Stimulated activated CD4-positive, alpha-beta T cell treated with anti-CD3 and anti-CD28 coated beads, Interleukin-4, amount 100 ng/mL, for 1 hour (primary cell): ENCODE measurements at regions not wholly inside any gene's neighbourhood (a gene's known extent, or its start where the extent isn't known, plus 50 kb on each side); places are given as distances from the start of the nearest gene placed in this dataset.

Experiments used
- DNase-seq: peaks from one replicate; pipeline ENCODE4 v3.0.0-alpha.2; 2020

DNA sequence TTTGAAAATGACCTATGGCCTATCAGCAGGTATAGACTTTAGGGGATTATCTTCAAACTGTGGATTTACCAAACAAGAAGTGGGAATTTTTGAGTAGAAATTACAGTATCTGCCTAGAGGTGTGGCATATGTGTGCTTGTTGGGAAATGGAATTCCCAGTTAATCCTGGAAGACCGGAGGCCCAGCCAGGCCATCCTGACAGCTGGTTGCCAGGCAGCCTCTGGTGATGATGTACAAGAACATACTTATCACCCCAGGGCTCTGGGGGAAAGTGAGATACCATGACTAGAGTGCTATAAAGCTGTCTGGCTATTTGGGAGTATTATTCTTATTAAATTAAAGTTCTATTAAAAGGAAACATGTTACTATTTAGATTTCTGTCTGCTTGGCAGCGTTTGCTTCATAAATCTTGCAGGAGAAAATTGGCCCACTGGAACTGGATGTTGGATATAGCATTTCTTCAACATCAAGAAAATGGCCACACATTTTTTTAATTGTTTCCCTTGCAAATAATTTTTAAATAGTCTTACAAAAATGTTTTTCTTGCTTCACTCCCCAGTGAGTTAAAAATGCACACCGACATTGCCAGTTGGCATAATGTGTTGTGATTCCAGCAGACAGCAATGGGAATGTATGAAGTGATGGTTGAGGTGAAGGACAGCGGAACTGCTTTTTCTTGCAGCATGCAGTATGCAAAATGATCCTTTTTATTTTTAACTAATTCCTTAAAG lies 187.8 kb downstream of the MYLK4 start:
- DNase-seq: no peak

GRCh38 chr6:2560917-2561698 lies 189.6 kb downstream of the MYLK4 start:
- DNase-seq: no peak

- no peak for DNase-seq
Observed at GRCh38 chr6:2560140-2560818, 190.4 kb downstream of the MYLK4 start.

DNA sequence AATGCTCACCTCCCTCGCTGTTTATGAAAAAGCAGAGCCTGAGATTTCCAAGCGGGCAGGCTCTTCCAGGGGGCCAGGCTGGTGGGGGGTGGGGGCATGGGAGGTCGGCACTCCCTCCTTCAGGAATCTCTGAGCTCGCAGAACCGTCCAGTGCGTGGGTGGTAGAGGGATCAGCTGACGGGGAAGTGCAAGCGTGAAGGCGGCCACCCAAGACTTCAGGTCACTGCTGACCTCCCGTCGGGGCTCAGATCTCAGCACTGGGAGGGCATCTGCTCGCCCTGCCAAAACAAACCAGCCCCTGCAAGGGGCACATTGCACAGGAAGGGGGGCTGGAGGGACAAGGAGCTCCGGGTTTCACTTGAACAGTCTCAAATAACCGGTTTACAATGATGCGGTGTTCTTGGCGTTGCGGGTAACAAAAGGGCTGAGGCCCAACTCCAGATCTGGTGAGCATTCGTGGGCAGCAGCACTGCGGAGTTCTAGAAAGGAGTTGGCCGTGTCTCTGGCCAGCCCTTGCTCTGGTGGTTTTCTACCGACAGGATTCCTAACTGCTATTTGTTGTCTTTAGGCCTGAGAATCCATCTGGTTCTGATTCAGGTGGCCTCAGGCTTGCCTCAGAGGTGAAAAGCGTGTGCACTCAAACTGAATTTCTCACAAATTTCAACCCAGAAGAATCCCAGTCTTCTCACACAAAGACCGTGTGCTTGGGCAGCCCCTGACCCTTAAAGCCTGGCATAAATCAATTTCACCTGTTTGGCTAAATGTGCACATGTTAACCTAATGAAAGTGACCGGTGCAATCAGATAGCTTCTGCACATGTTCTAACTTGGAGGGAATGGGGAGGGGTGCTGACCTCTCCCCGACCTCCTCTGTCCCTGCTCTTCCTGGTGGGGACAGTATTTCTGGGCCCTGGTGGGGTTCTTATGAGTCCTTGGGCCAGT lies 191.6 kb downstream of the MYLK4 start:
- DNase-seq: no peak

GRCh38 chr6:2558098-2558680 lies 192.5 kb downstream of the MYLK4 start:
- no peak for DNase-seq

DNA sequence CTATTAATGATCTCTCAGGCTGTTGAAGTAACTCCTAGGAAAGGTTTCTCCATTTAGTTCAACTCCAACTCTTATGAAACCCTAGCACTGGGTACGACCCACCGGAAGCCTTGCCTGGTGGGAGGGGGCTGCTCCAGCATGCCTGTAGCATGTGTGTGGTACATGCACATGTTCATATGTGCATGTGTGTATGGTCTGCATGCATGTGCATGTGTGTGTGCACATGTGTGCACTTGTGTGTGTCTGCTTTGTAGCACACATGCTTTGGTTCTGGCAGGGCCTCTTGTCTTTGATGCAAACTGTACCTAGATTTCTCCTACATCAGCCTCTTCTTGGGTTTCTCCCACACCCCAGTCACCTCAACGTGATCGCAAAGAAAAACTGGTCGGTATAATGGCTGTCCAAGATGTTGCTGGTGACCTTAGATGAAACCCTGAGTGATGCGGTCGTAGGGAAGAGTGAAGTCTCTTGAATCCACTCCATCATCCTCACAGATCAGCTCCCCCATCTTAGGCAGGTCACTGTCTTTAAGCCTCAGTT lies 193.5 kb downstream of the MYLK4 start:
- DNase-seq: no peak

DNA sequence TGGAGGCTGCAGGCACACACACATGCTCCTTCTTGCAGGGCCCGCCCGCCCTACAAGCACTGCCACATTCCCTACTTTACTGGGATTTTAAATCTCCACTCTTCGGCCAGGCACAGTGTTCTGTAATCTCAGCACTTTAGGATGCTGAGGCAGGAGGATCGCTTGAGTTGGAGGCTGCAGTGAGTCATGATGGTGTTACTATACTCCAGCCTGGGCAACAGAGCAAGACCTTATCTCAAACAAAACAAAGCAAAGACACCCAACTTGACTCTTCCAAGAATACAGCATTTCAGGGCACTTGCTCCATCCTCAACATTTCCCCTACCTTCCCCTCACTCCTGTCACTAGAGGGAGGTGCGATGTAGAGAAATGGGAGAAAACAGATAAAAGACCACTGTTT lies 194.0 kb downstream of the MYLK4 start:
- no peak for DNase-seq

GRCh38 chr6:2554651-2555260 lies 196.0 kb downstream of the MYLK4 start:
- no peak for DNase-seq

- no peak for DNase-seq
Observed at GRCh38 chr6:2552526-2553154, 198.1 kb downstream of the MYLK4 start.

GRCh38 chr6:2551705-2552104 lies 199.0 kb downstream of the MYLK4 start:
- DNase-seq: no peak

DNA sequence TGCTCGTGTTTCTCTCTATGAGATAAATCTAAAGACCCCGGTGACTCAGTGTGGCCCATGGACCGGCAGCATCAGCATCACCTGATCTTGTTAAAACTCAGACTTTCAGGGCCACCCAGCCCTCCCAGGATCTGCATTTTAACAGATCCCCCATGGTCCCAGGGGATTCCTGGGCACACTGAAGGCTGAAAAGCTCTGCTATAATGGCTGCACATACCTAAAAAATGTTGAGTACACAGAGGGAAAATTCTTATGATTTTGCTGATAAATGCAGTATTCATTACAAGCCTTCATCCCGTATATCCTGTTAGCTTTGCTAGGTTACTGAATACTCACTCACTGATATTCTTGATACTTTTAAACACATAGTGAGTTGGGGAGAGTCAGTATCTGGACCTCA lies 200.5 kb downstream of the MYLK4 start:
- no peak for DNase-seq

DNA sequence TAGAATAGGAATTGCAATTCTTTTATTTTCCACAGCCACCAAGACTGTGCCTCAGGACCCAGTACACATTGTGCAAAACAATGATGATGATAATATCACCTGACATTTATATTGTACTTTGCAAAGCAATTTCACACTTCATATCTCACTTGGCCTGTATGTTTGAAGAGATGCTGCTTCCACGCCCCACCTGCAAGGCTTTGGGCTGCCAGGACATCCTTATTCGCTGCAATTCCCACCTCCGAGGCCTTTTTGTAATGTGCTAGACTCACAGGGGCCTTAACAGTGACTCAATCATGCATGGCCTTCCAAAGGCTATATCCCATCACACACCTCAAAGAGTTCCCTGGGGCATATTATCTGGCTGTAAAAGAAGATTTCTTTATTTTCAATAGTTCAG lies 200.9 kb downstream of the MYLK4 start:
- no peak for DNase-seq

DNA sequence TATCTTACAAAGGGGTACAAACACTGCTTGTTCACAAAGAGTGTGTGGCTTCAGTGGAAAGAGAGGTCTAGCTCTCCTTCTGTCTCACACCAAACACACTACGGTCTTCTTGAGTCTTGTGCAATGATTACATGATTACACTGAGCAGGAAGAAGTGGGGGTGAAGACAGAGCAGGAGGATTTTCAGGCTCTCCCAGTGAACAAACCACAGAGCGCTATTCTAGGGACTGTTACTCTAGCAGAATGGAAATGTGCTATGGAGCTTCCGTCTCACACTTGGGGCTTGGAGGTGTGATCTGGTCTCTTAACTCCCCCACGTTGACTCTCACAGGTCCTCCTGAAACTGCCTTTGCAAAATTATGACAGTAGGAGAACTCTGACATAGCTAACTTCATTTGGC lies 203.4 kb downstream of the MYLK4 start:
- no peak for DNase-seq

GRCh38 chr6:2546901-2547300 lies 203.8 kb downstream of the MYLK4 start:
- DNase-seq: no peak

DNA sequence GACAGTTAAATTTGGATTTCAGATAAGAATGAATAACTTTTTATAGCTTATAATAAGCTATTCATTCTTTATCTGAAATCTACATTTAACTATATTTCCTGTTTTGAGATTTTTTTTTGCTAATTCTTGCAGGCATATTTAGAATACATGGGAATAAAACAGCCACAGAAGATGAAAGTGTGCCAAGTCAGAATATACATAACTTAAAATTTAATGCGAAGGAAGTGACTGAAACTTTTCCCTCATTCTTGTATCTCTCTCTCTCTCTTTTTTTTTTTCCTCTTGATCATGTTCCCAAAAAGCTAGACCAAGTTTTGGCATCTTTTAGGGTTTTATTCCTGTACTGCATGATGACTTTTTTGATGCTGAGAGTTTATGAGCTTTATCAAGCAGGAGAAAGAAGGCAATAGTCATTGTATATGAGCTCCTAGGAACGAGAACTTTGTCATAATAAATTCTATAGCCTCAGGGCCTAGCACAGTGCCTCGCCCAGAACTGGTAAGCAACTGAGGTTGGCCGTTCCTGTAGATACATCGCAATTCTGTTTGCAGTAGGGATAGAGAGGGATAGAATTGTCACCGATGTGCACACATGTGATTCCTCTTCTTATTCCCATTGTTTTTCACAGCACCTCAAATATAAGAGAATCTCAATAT lies 205.2 kb downstream of the MYLK4 start:
- no peak for DNase-seq

DNA sequence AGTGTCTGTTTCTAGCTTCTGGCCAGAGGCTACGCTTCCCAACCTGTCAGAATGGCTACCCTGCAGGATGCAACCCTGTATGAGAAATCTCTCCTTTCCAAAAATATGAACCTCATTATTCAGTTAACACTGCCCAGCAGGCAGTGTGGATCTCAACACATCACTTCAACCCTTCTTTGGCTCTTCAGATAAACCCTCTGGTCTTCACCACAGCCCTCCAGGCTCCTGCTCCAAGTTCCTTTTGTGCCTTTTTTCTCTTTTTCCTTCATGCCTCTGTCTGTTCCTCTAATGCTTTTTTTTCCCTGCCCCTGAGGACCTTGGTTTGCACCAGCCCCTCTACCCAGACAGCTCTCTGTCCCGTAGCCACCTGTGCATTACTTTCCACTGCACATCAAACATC lies 207.4 kb downstream of the MYLK4 start:
- DNase-seq: no peak

GRCh38 chr6:2542858-2543218 lies 207.9 kb downstream of the MYLK4 start:
- DNase-seq: no peak

DNA sequence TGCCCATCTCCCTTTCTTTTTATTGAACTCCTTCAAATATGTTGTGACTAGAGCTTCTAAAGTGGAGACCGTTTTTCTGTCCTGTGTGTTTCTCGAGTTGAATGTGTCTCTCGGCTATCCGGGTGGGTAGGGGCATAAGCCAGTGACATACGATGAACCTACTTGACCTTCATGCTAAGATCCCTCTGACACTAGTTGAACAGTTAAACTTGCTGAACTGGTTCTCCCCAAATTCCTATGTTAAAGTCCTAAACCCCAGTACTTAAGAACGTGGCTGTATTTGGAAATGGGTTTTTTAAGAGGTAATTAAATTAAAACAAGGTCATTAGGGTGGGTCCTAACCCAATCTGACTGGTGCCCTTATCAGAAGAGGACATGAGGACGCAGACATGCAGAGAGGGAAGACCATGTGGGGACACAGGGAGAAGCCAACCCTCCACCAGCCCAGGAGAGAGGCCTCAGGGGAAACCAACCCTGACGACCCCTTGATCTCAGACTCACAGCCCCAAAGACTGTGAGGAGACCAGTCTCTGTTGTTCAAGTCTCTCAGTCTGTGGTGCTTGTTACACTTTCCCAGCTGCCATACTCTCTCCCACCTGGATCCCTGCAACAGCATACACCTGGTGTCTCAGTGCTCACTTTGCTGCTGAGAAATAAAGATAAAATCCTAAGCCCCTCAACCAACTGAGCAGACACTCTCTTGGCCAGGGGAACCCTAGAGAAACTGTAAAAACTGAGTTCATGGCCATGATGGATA lies 208.4 kb downstream of the MYLK4 start:
- no peak for DNase-seq

GRCh38 chr6:2536451-2536850 lies 214.3 kb downstream of the MYLK4 start:
- no peak for DNase-seq

- DNase-seq: no peak
Observed at GRCh38 chr6:2535506-2535905, 215.2 kb downstream of the MYLK4 start.
